ENCODE measurements at regions not wholly inside any gene's neighbourhood (a gene's known extent, or its start where the extent isn't known, plus 50 kb on each side); places are given as distances from the start of the nearest gene placed in this dataset.

DNA sequence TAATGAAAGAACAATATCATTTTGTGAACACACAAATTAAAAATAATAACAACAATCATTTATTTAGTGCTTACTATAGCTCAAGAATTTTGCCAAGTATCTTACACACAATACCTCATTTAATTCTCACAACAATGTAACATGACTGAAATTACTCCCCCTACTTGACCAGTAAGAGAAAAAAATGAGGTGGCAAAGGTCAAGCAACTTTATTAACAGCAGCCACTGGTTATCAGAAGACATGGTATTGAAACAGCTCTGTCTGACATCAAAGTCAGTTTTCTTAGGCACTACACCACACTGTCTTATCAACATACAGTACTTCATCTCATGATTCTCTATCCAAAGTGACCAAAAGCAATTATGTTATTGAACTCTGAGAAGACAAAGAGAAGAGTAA, 389.4 kb downstream of the ZEB2 start:
- TF ChIP-seq, protein P1, sequence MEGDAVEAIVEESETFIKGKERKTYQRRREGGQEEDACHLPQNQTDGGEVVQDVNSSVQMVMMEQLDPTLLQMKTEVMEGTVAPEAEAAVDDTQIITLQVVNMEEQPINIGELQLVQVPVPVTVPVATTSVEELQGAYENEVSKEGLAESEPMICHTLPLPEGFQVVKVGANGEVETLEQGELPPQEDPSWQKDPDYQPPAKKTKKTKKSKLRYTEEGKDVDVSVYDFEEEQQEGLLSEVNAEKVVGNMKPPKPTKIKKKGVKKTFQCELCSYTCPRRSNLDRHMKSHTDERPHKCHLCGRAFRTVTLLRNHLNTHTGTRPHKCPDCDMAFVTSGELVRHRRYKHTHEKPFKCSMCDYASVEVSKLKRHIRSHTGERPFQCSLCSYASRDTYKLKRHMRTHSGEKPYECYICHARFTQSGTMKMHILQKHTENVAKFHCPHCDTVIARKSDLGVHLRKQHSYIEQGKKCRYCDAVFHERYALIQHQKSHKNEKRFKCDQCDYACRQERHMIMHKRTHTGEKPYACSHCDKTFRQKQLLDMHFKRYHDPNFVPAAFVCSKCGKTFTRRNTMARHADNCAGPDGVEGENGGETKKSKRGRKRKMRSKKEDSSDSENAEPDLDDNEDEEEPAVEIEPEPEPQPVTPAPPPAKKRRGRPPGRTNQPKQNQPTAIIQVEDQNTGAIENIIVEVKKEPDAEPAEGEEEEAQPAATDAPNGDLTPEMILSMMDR (IDR thresholded peaks at IDR 0.05; ENCODE audit: low read depth, low read length, missing input control) = no peak
- TF ChIP-seq SP1 (IDR thresholded peaks at IDR 0.05) (no peak), FOXA1 (IDR thresholded peaks at IDR 0.05) (no peak), TAF1 (conservative IDR thresholded peaks at IDR 0.05) (no peak), EGR1 (IDR thresholded peaks at IDR 0.05; ENCODE audit: low read depth in 2 of 2) (no peak), JUND (IDR thresholded peaks at IDR 0.05) (no peak), YY1 (IDR thresholded peaks at IDR 0.05) (no peak), GABPA (IDR thresholded peaks at IDR 0.05 in 1 of 2, conservative IDR thresholded peaks at IDR 0.05 in 1 of 2) (no peak)
- TF ChIP-seq, protein P2, sequence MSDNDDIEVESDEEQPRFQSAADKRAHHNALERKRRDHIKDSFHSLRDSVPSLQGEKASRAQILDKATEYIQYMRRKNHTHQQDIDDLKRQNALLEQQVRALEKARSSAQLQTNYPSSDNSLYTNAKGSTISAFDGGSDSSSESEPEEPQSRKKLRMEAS (IDR thresholded peaks at IDR 0.05) = no peak
- TF ChIP-seq, protein P3, sequence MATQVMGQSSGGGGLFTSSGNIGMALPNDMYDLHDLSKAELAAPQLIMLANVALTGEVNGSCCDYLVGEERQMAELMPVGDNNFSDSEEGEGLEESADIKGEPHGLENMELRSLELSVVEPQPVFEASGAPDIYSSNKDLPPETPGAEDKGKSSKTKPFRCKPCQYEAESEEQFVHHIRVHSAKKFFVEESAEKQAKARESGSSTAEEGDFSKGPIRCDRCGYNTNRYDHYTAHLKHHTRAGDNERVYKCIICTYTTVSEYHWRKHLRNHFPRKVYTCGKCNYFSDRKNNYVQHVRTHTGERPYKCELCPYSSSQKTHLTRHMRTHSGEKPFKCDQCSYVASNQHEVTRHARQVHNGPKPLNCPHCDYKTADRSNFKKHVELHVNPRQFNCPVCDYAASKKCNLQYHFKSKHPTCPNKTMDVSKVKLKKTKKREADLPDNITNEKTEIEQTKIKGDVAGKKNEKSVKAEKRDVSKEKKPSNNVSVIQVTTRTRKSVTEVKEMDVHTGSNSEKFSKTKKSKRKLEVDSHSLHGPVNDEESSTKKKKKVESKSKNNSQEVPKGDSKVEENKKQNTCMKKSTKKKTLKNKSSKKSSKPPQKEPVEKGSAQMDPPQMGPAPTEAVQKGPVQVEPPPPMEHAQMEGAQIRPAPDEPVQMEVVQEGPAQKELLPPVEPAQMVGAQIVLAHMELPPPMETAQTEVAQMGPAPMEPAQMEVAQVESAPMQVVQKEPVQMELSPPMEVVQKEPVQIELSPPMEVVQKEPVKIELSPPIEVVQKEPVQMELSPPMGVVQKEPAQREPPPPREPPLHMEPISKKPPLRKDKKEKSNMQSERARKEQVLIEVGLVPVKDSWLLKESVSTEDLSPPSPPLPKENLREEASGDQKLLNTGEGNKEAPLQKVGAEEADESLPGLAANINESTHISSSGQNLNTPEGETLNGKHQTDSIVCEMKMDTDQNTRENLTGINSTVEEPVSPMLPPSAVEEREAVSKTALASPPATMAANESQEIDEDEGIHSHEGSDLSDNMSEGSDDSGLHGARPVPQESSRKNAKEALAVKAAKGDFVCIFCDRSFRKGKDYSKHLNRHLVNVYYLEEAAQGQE (IDR thresholded peaks at IDR 0.05) = no peak
